Osteocyte (in vitro differentiated cells): ENCODE measurements at regions not wholly inside any gene's neighbourhood (a gene's known extent, or its start where the extent isn't known, plus 50 kb on each side); places are given as distances from the start of the nearest gene placed in this dataset.

Experiments
- DNase-seq: peaks from one replicate; pipeline ENCODE4 v3.0.0; 2021; ENCODE audit warnings: mixed read lengths; ENCODE audit not compliant: unreplicated experiment; ENCODE audit errors: extremely low spot score
- H3K27ac Mint-ChIP-seq: one replicate; pipeline ENCODE4 v1.8.0; 2021; ENCODE audit warnings: mild to moderate bottlenecking, mixed read lengths; ENCODE audit not compliant: unreplicated experiment
- H3K27me3 Mint-ChIP-seq: one replicate; pipeline ENCODE4 v1.8.0; 2021; ENCODE audit warnings: mixed read lengths; ENCODE audit not compliant: unreplicated experiment
- H3K36me3 Mint-ChIP-seq: one replicate; pipeline ENCODE4 v1.8.0; 2021; ENCODE audit warnings: mixed read lengths; ENCODE audit not compliant: unreplicated experiment
- H3K4me1 Mint-ChIP-seq: one replicate; pipeline ENCODE4 v1.8.0; 2021; ENCODE audit warnings: mixed read lengths; ENCODE audit not compliant: unreplicated experiment
- H3K4me3 Mint-ChIP-seq: one replicate; pipeline ENCODE4 v1.8.0; 2021; ENCODE audit warnings: mild to moderate bottlenecking, moderate library complexity, mixed read lengths; ENCODE audit not compliant: unreplicated experiment
- H3K9me3 Mint-ChIP-seq: one replicate; pipeline ENCODE4 v1.8.0; 2021; ENCODE audit warnings: mixed read lengths; ENCODE audit not compliant: unreplicated experiment
- TF ChIP-seq, protein P1 (sequence below): fragments of 200-600 bp; sonication (generic); IDR thresholded peaks from 2 replicates; pipeline ENCODE4 v1.5.0; 2021; ENCODE audit warnings: antibody characterized with exemption, mild to moderate bottlenecking, moderate library complexity

DNA sequence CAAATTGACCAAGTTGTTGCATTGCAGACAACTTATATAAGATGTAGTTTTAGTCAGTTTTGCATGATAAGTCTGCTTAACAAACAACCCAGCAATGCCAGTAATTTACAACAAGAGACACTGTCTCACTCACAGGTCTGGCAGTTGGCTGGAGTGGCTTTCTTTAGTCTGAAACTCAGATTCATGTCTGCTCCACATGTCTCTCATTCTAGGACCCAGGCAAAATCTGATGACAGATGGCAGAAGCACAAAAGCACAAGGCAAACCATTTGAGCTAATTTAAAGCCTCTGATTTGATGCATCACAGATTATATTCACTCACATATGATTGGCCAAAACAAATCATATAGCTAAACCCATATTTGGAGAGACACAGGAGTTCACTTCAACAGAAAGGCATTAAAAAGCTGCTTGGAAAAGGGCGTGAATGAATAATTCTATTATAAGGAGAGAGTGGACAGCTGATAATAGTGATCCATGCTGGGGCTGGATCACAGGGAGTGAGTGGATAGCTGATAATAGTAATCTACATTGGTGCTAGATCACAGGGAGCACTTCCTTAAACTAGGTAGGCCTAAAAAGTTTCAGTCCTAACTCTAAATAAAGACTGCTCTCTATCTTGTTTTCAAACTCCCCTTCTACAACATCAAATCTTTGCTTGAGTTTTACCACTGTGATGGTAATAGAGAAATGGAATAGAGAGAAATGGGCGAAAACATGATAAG, 593.2 kb upstream of the ZNF804A start:
- H3K36me3 Mint-ChIP-seq: no peaks in the 10 kb centered on the region
- no peak overlapping the region for H3K4me3 Mint-ChIP-seq
- TF ChIP-seq, protein P1, sequence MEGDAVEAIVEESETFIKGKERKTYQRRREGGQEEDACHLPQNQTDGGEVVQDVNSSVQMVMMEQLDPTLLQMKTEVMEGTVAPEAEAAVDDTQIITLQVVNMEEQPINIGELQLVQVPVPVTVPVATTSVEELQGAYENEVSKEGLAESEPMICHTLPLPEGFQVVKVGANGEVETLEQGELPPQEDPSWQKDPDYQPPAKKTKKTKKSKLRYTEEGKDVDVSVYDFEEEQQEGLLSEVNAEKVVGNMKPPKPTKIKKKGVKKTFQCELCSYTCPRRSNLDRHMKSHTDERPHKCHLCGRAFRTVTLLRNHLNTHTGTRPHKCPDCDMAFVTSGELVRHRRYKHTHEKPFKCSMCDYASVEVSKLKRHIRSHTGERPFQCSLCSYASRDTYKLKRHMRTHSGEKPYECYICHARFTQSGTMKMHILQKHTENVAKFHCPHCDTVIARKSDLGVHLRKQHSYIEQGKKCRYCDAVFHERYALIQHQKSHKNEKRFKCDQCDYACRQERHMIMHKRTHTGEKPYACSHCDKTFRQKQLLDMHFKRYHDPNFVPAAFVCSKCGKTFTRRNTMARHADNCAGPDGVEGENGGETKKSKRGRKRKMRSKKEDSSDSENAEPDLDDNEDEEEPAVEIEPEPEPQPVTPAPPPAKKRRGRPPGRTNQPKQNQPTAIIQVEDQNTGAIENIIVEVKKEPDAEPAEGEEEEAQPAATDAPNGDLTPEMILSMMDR: no peak
- H3K9me3 Mint-ChIP-seq: no peaks in the 10 kb centered on the region
- no peak for DNase-seq
- H3K27ac Mint-ChIP-seq: no peak overlapping the region
- H3K4me1 Mint-ChIP-seq: no peaks in the 10 kb centered on the region
- peaks cover 2% of the 10 kb centered on the region for H3K27me3 Mint-ChIP-seq

DNA sequence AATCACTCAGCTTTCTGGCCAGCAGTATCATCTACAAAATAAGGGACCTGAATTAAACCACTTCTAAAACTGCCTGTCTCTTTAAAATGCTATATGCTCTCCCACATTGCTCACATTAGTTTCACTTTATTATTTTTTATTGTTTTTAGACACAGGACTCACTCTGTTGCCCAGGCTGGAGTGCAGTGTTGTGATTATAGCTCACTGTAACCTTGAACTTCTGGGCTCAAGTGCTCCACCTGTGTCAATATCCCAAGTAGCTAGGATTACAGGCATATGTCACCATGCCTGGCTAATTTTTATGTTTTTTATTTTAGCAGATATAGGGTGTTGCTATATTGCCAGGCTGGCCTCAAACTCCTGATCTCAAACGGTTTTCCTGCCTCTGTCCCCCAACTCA, 591.3 kb upstream of the ZNF804A start:
- peaks cover 2% of the 10 kb centered on the region for H3K27me3 Mint-ChIP-seq
- H3K4me1 Mint-ChIP-seq: no peaks in the 10 kb centered on the region
- no peaks in the 10 kb centered on the region for H3K36me3 Mint-ChIP-seq
- H3K4me3 Mint-ChIP-seq: no peak overlapping the region
- no peak for DNase-seq
- no peak overlapping the region for H3K27ac Mint-ChIP-seq
- no peaks in the 10 kb centered on the region for H3K9me3 Mint-ChIP-seq
- TF ChIP-seq, protein P1: no peak

DNA sequence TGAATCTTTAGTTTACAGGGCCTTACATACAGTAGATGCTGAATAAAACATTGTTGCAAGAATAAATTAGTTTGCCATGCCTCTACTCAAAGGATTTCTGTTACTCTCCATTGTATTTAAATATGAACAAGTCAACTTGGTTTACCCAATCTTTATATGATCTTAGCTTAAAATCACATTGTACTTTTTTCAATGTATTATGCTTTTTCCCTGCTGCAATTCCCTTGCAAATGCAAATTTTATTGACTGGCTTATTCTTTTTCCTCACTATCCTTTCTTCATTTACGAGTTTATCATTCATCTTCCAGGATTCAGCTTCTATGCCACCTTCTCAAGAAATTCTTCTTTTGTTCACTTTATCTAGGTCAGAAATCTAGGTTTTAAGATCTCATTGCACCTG, 571.4 kb upstream of the ZNF804A start:
- H3K9me3 Mint-ChIP-seq: no peaks in the 10 kb centered on the region
- peaks cover 2% of the 10 kb centered on the region for H3K27me3 Mint-ChIP-seq
- H3K27ac Mint-ChIP-seq: no peak overlapping the region
- H3K4me1 Mint-ChIP-seq: no peaks in the 10 kb centered on the region
- TF ChIP-seq, protein P1: no peak
- no peak overlapping the region for H3K4me3 Mint-ChIP-seq
- no peaks in the 10 kb centered on the region for H3K36me3 Mint-ChIP-seq
- DNase-seq: no peak

DNA sequence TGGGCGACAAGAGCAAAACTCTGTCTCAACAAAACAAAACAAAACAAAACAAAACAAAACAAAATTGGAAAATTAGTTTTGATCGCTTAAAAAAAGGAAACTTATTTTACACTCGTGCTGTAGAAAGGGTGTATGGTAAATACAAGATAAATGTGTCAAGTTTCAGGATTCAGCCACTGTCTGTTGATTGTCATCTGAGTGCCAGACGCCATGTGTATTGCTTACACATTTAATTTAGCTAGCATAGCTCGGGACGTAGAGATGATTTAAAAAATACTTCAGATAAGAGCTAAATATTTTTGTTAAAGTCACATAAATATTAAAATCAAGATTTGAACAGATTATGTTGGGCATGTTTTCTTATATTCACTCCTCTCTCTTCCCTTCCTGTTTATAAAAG, 568.1 kb upstream of the ZNF804A start:
- DNase-seq: no peak
- H3K27me3 Mint-ChIP-seq: no peaks in the 10 kb centered on the region
- H3K27ac Mint-ChIP-seq: no peak overlapping the region
- no peaks in the 10 kb centered on the region for H3K9me3 Mint-ChIP-seq
- no peaks in the 10 kb centered on the region for H3K36me3 Mint-ChIP-seq
- H3K4me1 Mint-ChIP-seq: no peaks in the 10 kb centered on the region
- TF ChIP-seq, protein P1: no peak
- no peak overlapping the region for H3K4me3 Mint-ChIP-seq

DNA sequence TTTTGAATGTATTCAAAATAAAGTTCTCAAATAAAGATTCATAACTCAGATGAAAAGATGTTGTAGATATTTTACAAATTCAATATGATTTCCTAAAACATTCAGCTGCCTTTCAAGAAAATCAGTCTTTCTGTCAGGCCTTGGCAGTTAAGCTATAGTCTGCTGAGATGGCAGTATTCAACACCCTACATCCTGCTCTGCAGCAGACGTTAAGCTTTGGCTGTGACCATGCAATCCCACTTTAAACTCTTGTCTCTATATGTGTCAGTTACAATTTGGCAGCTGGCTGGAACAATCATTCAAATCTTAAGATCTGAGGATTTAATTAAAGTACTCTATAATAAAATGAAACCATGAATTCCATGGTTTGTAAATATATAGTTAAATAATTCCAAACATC, 567.3 kb upstream of the ZNF804A start:
- DNase-seq: no peak
- H3K27me3 Mint-ChIP-seq: no peaks in the 10 kb centered on the region
- H3K27ac Mint-ChIP-seq: no peak overlapping the region
- H3K9me3 Mint-ChIP-seq: no peaks in the 10 kb centered on the region
- H3K4me3 Mint-ChIP-seq: no peak overlapping the region
- no peaks in the 10 kb centered on the region for H3K4me1 Mint-ChIP-seq
- no peaks in the 10 kb centered on the region for H3K36me3 Mint-ChIP-seq
- TF ChIP-seq, protein P1: no peak
